Activated CD8-positive, alpha-beta T cell treated with anti-CD3 and anti-CD28 coated beads for 36 hours (primary cell): ENCODE measurements at regions not wholly inside any gene's neighbourhood (a gene's known extent, or its start where the extent isn't known, plus 50 kb on each side); places are given as distances from the start of the nearest gene placed in this dataset.

Experiments used
- ATAC-seq: fragments of 200-7000 bp; cut with Tn5 transposase; one replicate; pipeline ENCODE4 v1.10.0; 2021; ENCODE audit warnings: mild to moderate bottlenecking, moderate library complexity
- CTCF ChIA-PET: fragments of 350-600 bp; sonication (Branson Sonifier 250); formaldehyde crosslinking; loops from one replicate; lab custom pipeline; 2021; ENCODE audit warnings: antibody characterized with exemption; lab: Charles Lee
- POLR2A ChIA-PET: fragments of 350-600 bp; sonication (Branson Sonifier 250); formaldehyde crosslinking; loops from one replicate; lab custom pipeline; 2021; ENCODE audit warnings: antibody characterized with exemption; lab: Charles Lee
- DNase-seq: peaks from one replicate; pipeline ENCODE4 v3.0.0-alpha.2; 2020
- H3K27ac Mint-ChIP-seq: one replicate; pipeline ENCODE4 v1.8.0; 2021; ENCODE audit warnings: mild to moderate bottlenecking, mixed read lengths
- H3K27me3 Mint-ChIP-seq: one replicate; pipeline ENCODE4 v1.8.0; 2021; ENCODE audit warnings: mixed read lengths
- H3K36me3 Mint-ChIP-seq: one replicate; pipeline ENCODE4 v1.8.0; 2021; ENCODE audit warnings: low read depth, mixed read lengths
- H3K4me1 Mint-ChIP-seq: one replicate; pipeline ENCODE4 v1.8.0; 2021; ENCODE audit warnings: low read depth, mixed read lengths
- H3K4me3 Mint-ChIP-seq: one replicate; pipeline ENCODE4 v1.8.0; 2021; ENCODE audit warnings: mild to moderate bottlenecking, moderate library complexity, mixed read lengths
- H3K9me3 Mint-ChIP-seq: one replicate; pipeline ENCODE4 v1.8.0; 2021; ENCODE audit warnings: mixed read lengths
- intact Hi-C: fragments of 100-400 bp; cut with micrococcal nuclease; formaldehyde crosslinking; loops from one replicate; pipeline ENCODE4 v1.10.0; 2022
- TF ChIP-seq, protein P1 (sequence below): fragments of 200-600 bp; IDR thresholded peaks from one replicate; pipeline ENCODE4 v1.8.0; 2022; ENCODE audit warnings: antibody characterized with exemption, mild to moderate bottlenecking

DNA sequence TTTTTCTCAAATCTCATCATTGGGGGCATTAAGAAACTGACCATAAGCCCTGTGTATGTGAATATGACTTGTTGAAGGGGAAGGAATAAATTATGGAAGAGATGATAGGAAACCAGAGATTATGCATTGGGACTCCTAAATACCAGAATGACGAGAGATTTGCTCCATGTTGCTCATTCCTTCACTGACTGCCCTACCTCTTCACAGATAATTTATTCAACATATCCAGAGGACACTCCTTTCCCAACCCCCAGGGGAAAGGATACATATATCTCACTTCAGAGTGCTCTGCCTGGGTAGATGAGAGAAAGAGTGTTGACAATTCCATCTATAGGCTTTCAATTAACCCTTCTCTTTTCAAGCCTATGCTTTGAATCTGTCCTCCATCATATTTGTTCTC is 145.3 kb upstream of the RHOBTB1 start:
- CTCF ChIA-PET, result no interaction called here
- POLR2A ChIA-PET, result no interaction called here
- peaks cover 4% of the 10 kb centered on the region for H3K9me3 Mint-ChIP-seq
- TF ChIP-seq, protein P1, sequence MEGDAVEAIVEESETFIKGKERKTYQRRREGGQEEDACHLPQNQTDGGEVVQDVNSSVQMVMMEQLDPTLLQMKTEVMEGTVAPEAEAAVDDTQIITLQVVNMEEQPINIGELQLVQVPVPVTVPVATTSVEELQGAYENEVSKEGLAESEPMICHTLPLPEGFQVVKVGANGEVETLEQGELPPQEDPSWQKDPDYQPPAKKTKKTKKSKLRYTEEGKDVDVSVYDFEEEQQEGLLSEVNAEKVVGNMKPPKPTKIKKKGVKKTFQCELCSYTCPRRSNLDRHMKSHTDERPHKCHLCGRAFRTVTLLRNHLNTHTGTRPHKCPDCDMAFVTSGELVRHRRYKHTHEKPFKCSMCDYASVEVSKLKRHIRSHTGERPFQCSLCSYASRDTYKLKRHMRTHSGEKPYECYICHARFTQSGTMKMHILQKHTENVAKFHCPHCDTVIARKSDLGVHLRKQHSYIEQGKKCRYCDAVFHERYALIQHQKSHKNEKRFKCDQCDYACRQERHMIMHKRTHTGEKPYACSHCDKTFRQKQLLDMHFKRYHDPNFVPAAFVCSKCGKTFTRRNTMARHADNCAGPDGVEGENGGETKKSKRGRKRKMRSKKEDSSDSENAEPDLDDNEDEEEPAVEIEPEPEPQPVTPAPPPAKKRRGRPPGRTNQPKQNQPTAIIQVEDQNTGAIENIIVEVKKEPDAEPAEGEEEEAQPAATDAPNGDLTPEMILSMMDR, result no peak
- H3K4me3 Mint-ChIP-seq, result no peak overlapping the region
- no peaks in the 10 kb centered on the region for H3K36me3 Mint-ChIP-seq
- H3K4me1 Mint-ChIP-seq, result no peaks in the 10 kb centered on the region
- H3K27me3 Mint-ChIP-seq, result no peaks in the 10 kb centered on the region
- no peak for ATAC-seq
- no peak for DNase-seq
- no peak overlapping the region for H3K27ac Mint-ChIP-seq
- intact Hi-C loops, result no loop called here

DNA sequence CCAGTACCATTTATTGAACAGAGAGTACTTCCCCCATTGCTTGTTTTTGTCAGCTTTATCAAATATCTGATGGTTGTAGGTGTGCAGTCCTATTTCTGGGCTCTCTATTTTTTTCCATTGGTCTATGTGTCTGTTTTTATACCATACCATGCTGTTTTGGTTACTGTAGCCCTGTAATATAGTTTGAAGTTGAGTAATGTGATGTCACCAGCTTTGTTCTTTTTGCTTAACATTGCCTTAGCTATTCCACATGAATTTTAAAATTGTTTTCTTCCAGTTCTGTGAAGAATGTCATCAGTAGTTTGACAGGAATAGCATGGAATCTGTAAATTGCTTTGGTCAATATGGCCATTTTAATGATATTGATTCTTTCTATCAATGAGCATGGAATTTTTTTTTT is 140.5 kb upstream of the RHOBTB1 start:
- Mint-ChIP-seq H3K36me3 (no peaks in the 10 kb centered on the region), H3K9me3 (peaks cover 6% of the 10 kb centered on the region), H3K27ac (no peak overlapping the region), H3K4me1 (no peaks in the 10 kb centered on the region), H3K27me3 (no peaks in the 10 kb centered on the region), H3K4me3 (no peak overlapping the region)
- intact Hi-C loops, result no loop called here
- POLR2A ChIA-PET, result no interaction called here
- CTCF ChIA-PET, result no interaction called here
- TF ChIP-seq, protein P1, result no peak
- DNase-seq (no peak), ATAC-seq (no peak)

DNA sequence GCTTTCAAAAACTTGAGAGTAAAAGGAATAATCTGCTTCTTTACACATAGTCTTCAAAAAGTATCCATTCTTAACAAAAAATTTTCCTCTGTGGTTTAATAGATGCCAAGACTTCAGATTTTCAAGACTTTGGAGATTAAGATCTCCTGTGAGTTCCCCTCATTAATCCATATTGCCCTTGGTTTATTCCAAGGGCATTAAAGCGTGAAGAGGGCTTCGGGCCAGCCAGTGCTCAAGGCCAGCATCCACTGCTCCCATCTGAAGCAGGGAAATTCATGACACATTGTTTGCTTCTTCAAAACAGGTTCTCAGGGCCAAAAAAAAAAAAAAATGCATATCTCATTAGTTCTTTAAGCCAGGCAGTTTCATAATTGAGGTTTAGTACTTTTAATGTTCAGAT is 137.3 kb upstream of the RHOBTB1 start:
- ATAC-seq, result no peak
- TF ChIP-seq, protein P1, result no peak
- ChIA-PET CTCF (no interaction called here), POLR2A (no interaction called here)
- H3K36me3 Mint-ChIP-seq, result no peaks in the 10 kb centered on the region
- H3K9me3 Mint-ChIP-seq, result peaks cover 6% of the 10 kb centered on the region
- intact Hi-C loops, result no loop called here
- no peaks in the 10 kb centered on the region for H3K27me3 Mint-ChIP-seq
- no peaks in the 10 kb centered on the region for H3K4me1 Mint-ChIP-seq
- H3K27ac Mint-ChIP-seq, result no peak overlapping the region
- no peak overlapping the region for H3K4me3 Mint-ChIP-seq
- DNase-seq, result no peak

DNA sequence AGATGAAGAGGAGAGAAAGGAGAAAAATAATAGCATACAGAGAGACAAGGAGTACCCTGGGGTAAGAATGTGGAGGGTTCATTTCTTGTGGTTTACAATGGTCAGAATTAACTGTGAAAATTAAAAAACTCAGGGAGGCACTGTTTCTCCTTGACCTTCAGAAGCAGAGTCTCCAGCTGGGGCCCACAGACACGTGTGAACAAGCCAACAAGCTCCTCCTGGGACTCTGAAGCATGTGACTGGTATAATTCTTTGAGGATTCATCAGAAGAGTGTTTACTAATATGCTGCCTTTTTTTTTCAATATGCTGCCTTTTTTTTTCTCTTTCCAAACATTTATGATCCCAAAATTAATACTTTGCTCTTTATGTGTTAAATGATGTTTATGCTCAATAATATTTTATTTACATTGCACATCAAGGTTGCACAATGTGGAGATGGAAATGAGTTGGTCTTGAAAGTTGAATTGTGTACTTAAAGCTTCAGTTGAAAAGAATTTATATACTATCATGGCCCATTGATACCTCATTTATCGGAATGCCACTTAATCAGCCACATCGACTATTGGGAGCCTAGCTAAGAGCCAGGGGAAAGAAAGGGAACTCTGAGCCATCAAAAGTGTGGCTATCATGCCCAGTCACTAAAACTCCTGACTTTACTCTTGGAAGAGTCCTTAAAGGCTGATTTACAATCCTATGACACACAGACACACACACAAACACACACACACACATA is 134.7 kb upstream of the RHOBTB1 start:
- TF ChIP-seq, protein P1, result no peak
- no peak overlapping the region for H3K4me3 Mint-ChIP-seq
- ATAC-seq (no peak), DNase-seq (no peak)
- no peaks in the 10 kb centered on the region for H3K4me1 Mint-ChIP-seq
- H3K36me3 Mint-ChIP-seq, result no peaks in the 10 kb centered on the region
- CTCF ChIA-PET, result interaction anchor here (1.5 kb wide), 1 partner anchor 16 kb away, joined by 3 read pairs; no protein-coding TSS in a partner anchor
- intact Hi-C loops, result no loop called here
- H3K27ac Mint-ChIP-seq, result no peak overlapping the region
- no peaks in the 10 kb centered on the region for H3K27me3 Mint-ChIP-seq
- no peaks in the 10 kb centered on the region for H3K9me3 Mint-ChIP-seq
- POLR2A ChIA-PET, result interaction anchor here (0.6 kb wide), 1 partner anchor 203 kb away, joined by 3 read pairs; no protein-coding TSS in a partner anchor

DNA sequence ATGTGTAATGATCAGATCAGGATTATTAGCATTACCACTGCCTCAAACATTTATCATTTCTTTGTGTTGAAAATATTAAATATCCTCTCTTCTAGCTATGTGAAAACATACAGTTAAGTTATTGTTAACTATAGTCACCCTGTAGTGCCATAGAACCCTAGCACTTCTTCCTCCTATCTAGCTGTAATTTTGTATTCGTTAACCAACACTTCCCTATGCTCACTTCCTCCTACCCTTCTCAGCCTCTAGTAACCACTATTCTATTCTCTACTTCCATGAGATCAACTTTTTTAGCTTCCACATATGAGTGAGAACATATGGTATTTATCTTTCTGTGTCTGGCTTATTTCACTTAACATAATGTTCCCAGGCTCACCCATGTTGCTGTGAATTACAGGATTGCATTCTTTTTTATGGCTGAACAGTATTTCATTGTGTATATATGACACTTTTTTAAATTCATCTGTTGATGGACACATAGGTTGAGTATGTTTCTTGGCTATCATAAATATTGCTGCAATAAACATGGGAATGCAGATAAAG is 132.7 kb upstream of the RHOBTB1 start:
- ATAC-seq (no peak), DNase-seq (no peak)
- H3K4me1 Mint-ChIP-seq, result no peaks in the 10 kb centered on the region
- ChIA-PET POLR2A (no interaction called here), CTCF (no interaction called here)
- H3K36me3 Mint-ChIP-seq, result no peaks in the 10 kb centered on the region
- intact Hi-C loops, result no loop called here
- TF ChIP-seq, protein P1, result no peak
- H3K27ac Mint-ChIP-seq, result no peak overlapping the region
- no peak overlapping the region for H3K4me3 Mint-ChIP-seq
- no peaks in the 10 kb centered on the region for H3K9me3 Mint-ChIP-seq
- H3K27me3 Mint-ChIP-seq, result no peaks in the 10 kb centered on the region
